HG03159 (cell line): ENCODE measurements at regions not wholly inside any gene's neighbourhood (a gene's known extent, or its start where the extent isn't known, plus 50 kb on each side); places are given as distances from the start of the nearest gene placed in this dataset.
A peak's percentile ranks its signal among the peaks of the same experiment; 100 is the strongest.

ENCODE experiments used
- ATAC-seq: cut with Tn5 transposase; IDR thresholded peaks from one replicate; pipeline ENCODE4 v1.9.1; 2021; ENCODE audit warnings: mild to moderate bottlenecking, moderate library complexity; ENCODE audit not compliant: unreplicated experiment

- no peak for ATAC-seq
Observed at GRCh38 chr11:8340296-8340695, 76.6 kb upstream of the LMO1 start.

GRCh38 chr11:8339592-8340022, 75.9 kb upstream of the LMO1 start:
- no peak for ATAC-seq

- peak; percentile 50 for ATAC-seq
Observed at GRCh38 chr11:8338138-8338537, 74.5 kb upstream of the LMO1 start.

- ATAC-seq, result no peak
Observed at GRCh38 chr11:8337130-8337795, 73.6 kb upstream of the LMO1 start.

- no peak for ATAC-seq
Observed at GRCh38 chr11:8336356-8337129, 72.9 kb upstream of the LMO1 start.

- no peak for ATAC-seq
Observed at GRCh38 chr11:8335683-8336082, 72.0 kb upstream of the LMO1 start.

- no peak for ATAC-seq
Observed at GRCh38 chr11:8335186-8335585, 71.5 kb upstream of the LMO1 start.

GRCh38 chr11:8333811-8334401, 70.2 kb upstream of the LMO1 start:
- ATAC-seq, result no peak

- no peak for ATAC-seq
Observed at GRCh38 chr11:8333376-8333775, 69.7 kb upstream of the LMO1 start.

- no peak for ATAC-seq
Observed at GRCh38 chr11:8332891-8333290, 69.2 kb upstream of the LMO1 start.

GRCh38 chr11:8332196-8332595, 68.5 kb upstream of the LMO1 start:
- no peak for ATAC-seq

- no peak for ATAC-seq
Observed at GRCh38 chr11:8331767-8332166, 68.1 kb upstream of the LMO1 start.

- no peak for ATAC-seq
Observed at GRCh38 chr11:8330896-8331295, 67.2 kb upstream of the LMO1 start.

GRCh38 chr11:8330404-8330803, 66.7 kb upstream of the LMO1 start:
- no peak for ATAC-seq

GRCh38 chr11:8329847-8330361, 66.2 kb upstream of the LMO1 start:
- ATAC-seq, result no peak

- no peak for ATAC-seq
Observed at GRCh38 chr11:8329336-8329735, 65.7 kb upstream of the LMO1 start.

- peak; percentile 67 for ATAC-seq
Observed at GRCh38 chr11:8328848-8329330, 65.2 kb upstream of the LMO1 start.

GRCh38 chr11:8328231-8328794, 64.6 kb upstream of the LMO1 start:
- ATAC-seq, result peak; percentile 4

GRCh38 chr11:8327761-8328192, 64.1 kb upstream of the LMO1 start:
- ATAC-seq, result peak; percentile 64

GRCh38 chr11:8326337-8326736, 62.7 kb upstream of the LMO1 start:
- ATAC-seq, result no peak

- no peak for ATAC-seq
Observed at GRCh38 chr11:8325591-8326304, 62.1 kb upstream of the LMO1 start.
